ENCODE measurements at regions not wholly inside any gene's neighbourhood (a gene's known extent, or its start where the extent isn't known, plus 50 kb on each side); places are given as distances from the start of the nearest gene placed in this dataset.

DNA sequence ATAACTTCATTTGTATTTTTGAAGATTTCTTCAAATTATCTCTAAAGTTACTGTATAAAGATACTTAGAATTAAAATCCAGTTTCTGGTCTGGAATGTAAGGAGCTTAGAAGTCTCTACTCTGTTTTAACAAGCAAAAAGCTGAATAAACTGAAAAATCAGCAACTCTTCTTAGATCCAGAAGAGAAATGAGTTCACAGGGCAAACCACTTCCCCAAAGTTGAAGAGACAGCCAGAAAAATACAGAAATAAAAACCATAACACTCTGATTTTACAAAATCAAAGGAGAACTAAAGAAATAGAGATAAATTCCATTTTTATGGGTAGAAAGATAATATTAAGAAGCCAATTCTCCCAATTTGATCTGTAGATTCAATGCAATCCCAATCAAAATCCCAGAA, 1166.8 kb downstream of the ADGRL3 start:
- Histone ChIP-seq H3K4me1 (no peaks in the 10 kb centered on the region), H3K4me3 (no peak overlapping the region), H3K27ac (no peak overlapping the region), H3K27me3 (no peaks in the 10 kb centered on the region), H3K9me3 (no peaks in the 10 kb centered on the region), H3K36me3 (no peaks in the 10 kb centered on the region)
- no peak for DNase-seq
- TF ChIP-seq POLR2A (IDR thresholded peaks at IDR 0.05) (no peak), CTCF (IDR thresholded peaks at IDR 0.05) (no peak)

DNA sequence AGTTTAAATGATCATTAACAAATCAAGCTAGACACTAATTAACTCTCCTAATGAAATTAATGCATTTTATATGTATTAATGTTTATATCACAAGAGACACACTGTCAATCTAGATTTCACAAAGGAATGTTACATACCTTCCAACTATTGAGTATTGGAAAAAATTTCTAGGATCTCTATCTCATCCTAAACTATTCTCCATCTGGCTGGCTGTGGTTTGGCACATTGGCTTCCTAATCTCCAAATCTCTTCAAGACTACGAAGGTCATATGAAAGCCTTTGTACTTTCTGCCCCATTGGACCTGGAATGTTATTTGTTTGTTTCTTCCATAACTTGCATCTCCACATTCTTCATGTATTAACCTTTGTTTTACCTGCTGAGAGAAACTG, 1160.0 kb downstream of the ADGRL3 start:
- Histone ChIP-seq H3K4me1 (no peaks in the 10 kb centered on the region), H3K27me3 (no peaks in the 10 kb centered on the region)
- TF ChIP-seq CTCF (IDR thresholded peaks at IDR 0.05) (no peak), POLR2A (IDR thresholded peaks at IDR 0.05) (no peak)

GRCh38 chr4:62359441-62360155, 1159.5 kb downstream of the ADGRL3 start:
- TF ChIP-seq POLR2A (IDR thresholded peaks at IDR 0.05) (no peak), CTCF (IDR thresholded peaks at IDR 0.05) (no peak)
- H3K27me3 ChIP-seq, result no peaks in the 10 kb centered on the region
- H3K36me3 ChIP-seq, result no peaks in the 10 kb centered on the region
- no peaks in the 10 kb centered on the region for H3K9me3 ChIP-seq
- DNase-seq, result no peak
- H3K27ac ChIP-seq, result no peak overlapping the region
- no peaks in the 10 kb centered on the region for H3K4me1 ChIP-seq
- H3K4me3 ChIP-seq, result no peak overlapping the region

More for the DNA sequence above, 1160.0 kb downstream of the ADGRL3 start:
- Histone ChIP-seq H3K36me3 (no peaks in the 10 kb centered on the region), H3K9me3 (no peaks in the 10 kb centered on the region), H3K27ac (no peak overlapping the region), H3K4me3 (no peak overlapping the region)
- DNase-seq, result no peak

GRCh38 chr4:62344915-62345314, 1144.8 kb downstream of the ADGRL3 start:
- Histone ChIP-seq H3K27ac (no peak overlapping the region), H3K27me3 (no peaks in the 10 kb centered on the region), H3K4me1 (no peaks in the 10 kb centered on the region), H3K36me3 (no peaks in the 10 kb centered on the region), H3K4me3 (no peak overlapping the region), H3K9me3 (peaks cover 0 to 6% (median 0%) of the 10 kb centered on the region in 4 donors)
- no peak for DNase-seq
- TF ChIP-seq POLR2A (IDR thresholded peaks at IDR 0.05), result no peak
- no peak for TF ChIP-seq CTCF (IDR thresholded peaks at IDR 0.05)

GRCh38 chr4:62344474-62344873, 1144.3 kb downstream of the ADGRL3 start:
- no peak overlapping the region for H3K4me3 ChIP-seq
- H3K27me3 ChIP-seq, result no peaks in the 10 kb centered on the region
- H3K4me1 ChIP-seq, result no peaks in the 10 kb centered on the region
- H3K27ac ChIP-seq, result no peak overlapping the region
- H3K9me3 ChIP-seq, result peaks cover 0 to 6% (median 0%) of the 10 kb centered on the region in 4 donors
- TF ChIP-seq CTCF (IDR thresholded peaks at IDR 0.05) (no peak), POLR2A (IDR thresholded peaks at IDR 0.05) (no peak)
- no peaks in the 10 kb centered on the region for H3K36me3 ChIP-seq
- no peak for DNase-seq

Data from Peyer's patch (tissue), 4 donors.